ENCODE measurements at regions not wholly inside any gene's neighbourhood (a gene's known extent, or its start where the extent isn't known, plus 50 kb on each side); places are given as distances from the start of the nearest gene placed in this dataset.

DNA sequence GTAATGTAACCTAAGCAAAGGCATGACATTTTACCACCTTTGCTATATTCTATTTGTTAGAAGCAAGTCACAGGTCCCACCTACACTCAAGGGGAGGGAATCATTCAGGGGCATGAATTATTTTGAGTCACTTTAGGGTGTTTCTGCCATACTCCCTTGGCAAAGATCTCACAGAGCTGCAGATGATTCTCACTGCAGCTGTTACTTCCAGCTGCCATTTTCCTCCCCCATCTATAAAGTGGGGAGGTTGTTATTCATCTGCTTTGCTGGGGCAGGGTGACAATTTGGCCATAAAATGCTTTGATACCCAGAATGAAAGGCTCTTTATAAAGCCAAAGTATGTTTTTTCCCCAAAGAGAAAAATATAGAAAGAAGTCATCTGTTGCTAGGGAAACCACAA lies 136.5 kb upstream of the SMIM31 start:
- H3K27me3 Mint-ChIP-seq: no peaks in the 10 kb centered on the region
- no peaks in the 10 kb centered on the region for H3K9me3 Mint-ChIP-seq
- no peaks in the 10 kb centered on the region for H3K36me3 Mint-ChIP-seq
- no peaks in the 10 kb centered on the region for H3K4me1 Mint-ChIP-seq (ENCODE audit: unreplicated experiment)
- no peak for DNase-seq (ENCODE audit: extremely low spot score, unreplicated experiment)
- H3K27ac Mint-ChIP-seq: no peak overlapping the region
- no peak overlapping the region for H3K4me3 Mint-ChIP-seq
- TF ChIP-seq, protein P1, sequence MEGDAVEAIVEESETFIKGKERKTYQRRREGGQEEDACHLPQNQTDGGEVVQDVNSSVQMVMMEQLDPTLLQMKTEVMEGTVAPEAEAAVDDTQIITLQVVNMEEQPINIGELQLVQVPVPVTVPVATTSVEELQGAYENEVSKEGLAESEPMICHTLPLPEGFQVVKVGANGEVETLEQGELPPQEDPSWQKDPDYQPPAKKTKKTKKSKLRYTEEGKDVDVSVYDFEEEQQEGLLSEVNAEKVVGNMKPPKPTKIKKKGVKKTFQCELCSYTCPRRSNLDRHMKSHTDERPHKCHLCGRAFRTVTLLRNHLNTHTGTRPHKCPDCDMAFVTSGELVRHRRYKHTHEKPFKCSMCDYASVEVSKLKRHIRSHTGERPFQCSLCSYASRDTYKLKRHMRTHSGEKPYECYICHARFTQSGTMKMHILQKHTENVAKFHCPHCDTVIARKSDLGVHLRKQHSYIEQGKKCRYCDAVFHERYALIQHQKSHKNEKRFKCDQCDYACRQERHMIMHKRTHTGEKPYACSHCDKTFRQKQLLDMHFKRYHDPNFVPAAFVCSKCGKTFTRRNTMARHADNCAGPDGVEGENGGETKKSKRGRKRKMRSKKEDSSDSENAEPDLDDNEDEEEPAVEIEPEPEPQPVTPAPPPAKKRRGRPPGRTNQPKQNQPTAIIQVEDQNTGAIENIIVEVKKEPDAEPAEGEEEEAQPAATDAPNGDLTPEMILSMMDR (conservative IDR thresholded peaks at IDR 0.05): no peak

DNA sequence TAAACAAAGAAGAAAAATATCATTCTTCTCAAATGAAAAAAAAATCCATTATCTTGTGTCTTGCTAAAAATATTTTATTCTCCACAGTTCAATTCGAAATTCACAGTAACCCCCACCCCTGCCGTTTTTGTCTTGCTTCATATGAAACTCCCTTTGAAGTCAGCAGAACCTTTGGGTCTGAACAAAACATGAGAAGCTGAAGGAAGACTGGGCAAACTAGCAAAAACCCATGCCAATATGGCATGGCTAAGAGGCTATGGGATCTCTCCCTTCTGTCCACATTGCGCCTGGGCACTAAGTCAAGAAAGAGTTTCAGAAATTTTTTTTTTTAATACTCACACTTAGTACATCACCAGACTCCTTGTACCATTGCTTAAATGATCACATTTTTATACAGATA lies 136.0 kb upstream of the SMIM31 start:
- Mint-ChIP-seq H3K4me3 (no peak overlapping the region), H3K27me3 (no peaks in the 10 kb centered on the region), H3K36me3 (no peaks in the 10 kb centered on the region), H3K4me1 (ENCODE audit: unreplicated experiment) (no peaks in the 10 kb centered on the region), H3K27ac (no peak overlapping the region), H3K9me3 (no peaks in the 10 kb centered on the region)
- no peak for DNase-seq (ENCODE audit: extremely low spot score, unreplicated experiment)
- TF ChIP-seq, protein P1 (conservative IDR thresholded peaks at IDR 0.05): no peak

DNA sequence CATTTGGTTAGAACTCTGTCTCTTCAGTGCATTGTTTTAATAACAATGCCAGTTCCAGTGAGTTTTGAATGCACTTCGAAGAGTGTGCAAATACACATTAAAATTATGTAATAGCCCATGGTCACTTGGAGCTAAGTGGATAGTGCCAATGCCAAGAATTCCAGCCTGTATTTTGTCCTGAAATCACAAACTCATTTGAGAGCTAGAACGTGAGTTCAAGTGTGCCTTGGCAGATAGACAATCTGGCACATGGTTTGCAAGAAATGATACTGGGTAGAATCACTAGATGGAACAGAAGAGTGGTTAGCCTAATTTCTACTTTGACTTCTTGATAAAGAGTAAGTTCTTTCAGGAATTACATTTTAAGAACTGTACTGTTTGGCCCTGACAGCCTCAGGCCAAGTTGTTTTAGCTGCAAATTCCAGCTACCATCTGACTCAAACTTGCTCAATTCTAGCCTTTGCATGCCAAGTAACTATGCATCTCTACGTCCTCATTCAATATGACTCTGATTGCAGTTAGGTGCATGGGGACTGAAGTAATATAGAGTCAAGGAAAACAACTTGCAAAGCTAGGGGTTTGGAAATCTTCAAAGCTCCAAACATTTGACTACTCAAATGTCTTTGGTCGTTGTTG lies 131.9 kb upstream of the SMIM31 start:
- Mint-ChIP-seq H3K36me3 (no peaks in the 10 kb centered on the region), H3K4me3 (no peak overlapping the region), H3K27me3 (no peaks in the 10 kb centered on the region), H3K27ac (no peak overlapping the region), H3K4me1 (ENCODE audit: unreplicated experiment) (no peaks in the 10 kb centered on the region), H3K9me3 (no peaks in the 10 kb centered on the region)
- no peak for DNase-seq (ENCODE audit: extremely low spot score, unreplicated experiment)
- TF ChIP-seq, protein P1 (conservative IDR thresholded peaks at IDR 0.05): no peak

DNA sequence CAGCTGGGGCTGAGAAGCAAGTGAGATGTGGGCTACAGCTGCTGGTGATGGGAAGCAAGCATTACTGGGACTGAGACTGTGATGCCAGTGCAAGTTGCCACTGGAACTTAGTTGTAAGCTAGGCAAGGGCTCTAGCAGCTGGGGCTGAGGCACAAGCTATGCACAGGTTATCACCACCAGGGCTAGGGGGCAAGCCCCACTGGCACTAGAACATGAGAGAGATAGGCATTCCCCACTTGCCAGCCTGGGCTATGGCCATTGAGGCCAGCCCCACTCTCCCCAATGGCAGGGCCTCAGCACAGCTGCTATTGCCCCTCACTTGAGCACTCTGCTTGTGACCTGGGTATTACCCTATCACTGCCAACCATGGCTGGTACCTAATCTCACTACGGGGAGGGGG lies 130.8 kb upstream of the SMIM31 start:
- Mint-ChIP-seq H3K4me1 (ENCODE audit: unreplicated experiment) (no peaks in the 10 kb centered on the region), H3K27me3 (no peaks in the 10 kb centered on the region), H3K27ac (no peak overlapping the region), H3K9me3 (no peaks in the 10 kb centered on the region), H3K36me3 (no peaks in the 10 kb centered on the region), H3K4me3 (no peak overlapping the region)
- DNase-seq (ENCODE audit: extremely low spot score, unreplicated experiment): no peak
- TF ChIP-seq, protein P1 (conservative IDR thresholded peaks at IDR 0.05): no peak

DNA sequence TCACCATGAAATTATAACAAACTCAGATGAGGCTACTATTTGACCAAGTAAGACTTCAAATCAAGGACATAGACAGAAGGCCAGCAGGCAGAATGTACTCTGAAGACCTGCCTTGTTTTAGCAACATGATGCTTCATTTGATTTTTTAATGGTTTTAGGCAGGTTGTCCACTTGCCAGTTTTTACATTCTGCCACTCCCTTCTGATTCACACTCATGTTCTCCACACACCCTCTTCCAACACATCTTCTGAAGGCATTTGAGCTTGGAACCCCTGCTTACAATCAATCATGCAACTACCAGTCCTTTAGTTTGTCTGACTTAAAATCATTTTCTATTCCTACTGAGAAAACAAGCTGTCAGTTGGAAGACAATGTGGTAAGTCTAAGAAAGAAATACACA lies 114.9 kb upstream of the SMIM31 start:
- no peaks in the 10 kb centered on the region for H3K36me3 Mint-ChIP-seq
- DNase-seq (ENCODE audit: extremely low spot score, unreplicated experiment): no peak
- H3K4me1 Mint-ChIP-seq (ENCODE audit: unreplicated experiment): no peaks in the 10 kb centered on the region
- no peaks in the 10 kb centered on the region for H3K9me3 Mint-ChIP-seq
- TF ChIP-seq, protein P1 (conservative IDR thresholded peaks at IDR 0.05): no peak
- no peaks in the 10 kb centered on the region for H3K27me3 Mint-ChIP-seq
- no peak overlapping the region for H3K4me3 Mint-ChIP-seq
- H3K27ac Mint-ChIP-seq: no peak overlapping the region

Measured in type B pancreatic cell (in vitro differentiated cells).